ENCODE measurements at regions not wholly inside any gene's neighbourhood (a gene's known extent, or its start where the extent isn't known, plus 50 kb on each side); places are given as distances from the start of the nearest gene placed in this dataset.

DNA sequence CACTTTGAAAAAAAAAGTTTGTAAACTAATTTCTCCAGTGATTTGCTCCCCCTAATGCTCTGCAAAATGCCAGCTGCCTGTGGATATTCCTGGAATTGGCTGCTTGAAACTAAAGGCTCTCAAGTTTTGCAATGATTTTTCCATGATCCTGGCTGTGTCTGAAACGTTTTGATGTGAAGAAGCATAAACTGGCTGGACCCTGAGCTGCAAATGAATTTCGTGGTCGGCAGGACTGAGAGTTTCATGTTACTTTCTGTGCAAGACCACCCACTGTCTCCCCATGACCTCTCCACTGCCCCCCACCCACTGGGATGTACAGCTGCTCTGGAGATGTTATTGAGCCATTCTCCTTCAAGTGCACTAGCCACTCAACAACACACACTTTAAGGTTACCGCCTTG, 171.3 kb upstream of the SSTR4 start:
- DNase-seq, result no peak

GRCh38 chr20:22866812-22867341, 168.2 kb upstream of the SSTR4 start:
- no peak for DNase-seq

- no peak for DNase-seq
Observed at GRCh38 chr20:22878166-22878565, 156.9 kb upstream of the SSTR4 start.

DNA sequence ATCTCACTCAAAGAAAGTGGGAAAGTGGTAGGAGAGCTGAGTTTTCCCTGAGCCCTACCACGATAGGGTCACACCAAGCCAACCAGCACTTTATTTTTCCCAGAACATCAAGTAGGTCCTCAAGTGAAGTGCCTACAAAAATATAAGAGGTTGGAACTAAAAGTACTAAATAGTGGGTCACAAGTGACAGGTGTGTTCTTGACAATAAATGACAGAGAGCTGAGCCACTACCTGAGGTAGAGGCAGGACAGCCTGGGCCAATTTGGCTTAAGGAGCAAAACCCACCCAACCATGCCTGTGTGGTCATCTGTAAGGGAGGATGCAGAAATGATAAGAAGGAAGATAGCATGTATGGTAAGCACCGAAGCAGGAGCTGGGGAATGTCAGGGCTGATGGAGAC, 154.8 kb upstream of the SSTR4 start:
- DNase-seq, result no peak

DNA sequence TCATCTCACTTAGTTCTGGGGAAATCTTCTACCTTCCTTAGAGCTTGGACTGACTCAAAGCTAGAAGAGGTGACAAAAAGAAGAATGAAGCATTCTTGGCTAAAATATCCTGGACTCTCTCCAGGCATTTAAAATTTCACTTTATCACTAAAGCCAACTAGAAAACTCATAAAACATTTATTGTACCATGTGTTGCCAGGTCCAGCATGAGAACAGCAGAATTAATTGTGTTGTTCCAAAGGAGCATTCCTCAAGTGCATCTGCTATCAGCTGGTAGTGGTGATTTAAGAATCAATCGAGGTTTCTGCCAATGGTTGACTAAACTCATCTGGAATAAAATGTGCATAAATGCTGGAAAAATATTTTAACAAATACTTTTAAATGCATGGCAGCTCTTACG, 147.3 kb upstream of the SSTR4 start:
- no peak for DNase-seq

- no peak for DNase-seq
Observed at GRCh38 chr20:22890594-22891300, 144.4 kb upstream of the SSTR4 start.

DNA sequence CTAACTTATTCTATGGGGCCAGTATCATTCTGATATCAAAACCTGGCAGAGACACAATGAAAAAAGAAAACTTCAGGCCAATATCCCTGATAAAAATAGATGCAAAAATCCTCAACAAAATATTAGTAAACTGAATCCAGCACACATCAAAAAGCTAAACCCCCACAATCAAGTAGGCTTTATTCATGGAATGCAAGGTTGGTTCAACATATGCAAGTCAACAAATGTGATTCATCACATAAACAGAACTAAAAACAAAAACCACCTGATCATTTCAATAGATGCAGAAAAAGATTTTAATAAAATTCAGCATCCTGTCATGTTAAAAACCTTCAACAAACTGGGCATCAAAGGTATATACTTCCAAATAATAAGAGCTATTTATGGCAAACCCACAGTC, 133.9 kb upstream of the SSTR4 start:
- no peak for DNase-seq

DNA sequence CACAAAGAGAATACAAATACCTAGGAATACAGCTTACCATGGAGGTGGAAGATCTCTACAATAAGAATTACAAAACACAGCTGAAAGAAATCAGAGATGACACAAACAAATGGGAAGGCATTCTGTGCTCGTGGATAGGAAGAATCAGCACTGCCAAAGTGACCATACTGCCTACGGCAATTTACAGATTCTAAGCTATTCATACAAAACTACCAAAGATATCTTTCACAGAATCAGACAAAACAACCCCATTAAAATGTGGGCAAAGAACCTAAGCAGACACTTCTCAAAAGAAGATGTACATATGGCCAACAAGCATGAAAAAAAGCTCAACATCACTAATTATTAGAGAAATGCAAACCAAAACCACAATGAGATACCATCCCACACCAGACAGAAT, 133.2 kb upstream of the SSTR4 start:
- no peak for DNase-seq

DNA sequence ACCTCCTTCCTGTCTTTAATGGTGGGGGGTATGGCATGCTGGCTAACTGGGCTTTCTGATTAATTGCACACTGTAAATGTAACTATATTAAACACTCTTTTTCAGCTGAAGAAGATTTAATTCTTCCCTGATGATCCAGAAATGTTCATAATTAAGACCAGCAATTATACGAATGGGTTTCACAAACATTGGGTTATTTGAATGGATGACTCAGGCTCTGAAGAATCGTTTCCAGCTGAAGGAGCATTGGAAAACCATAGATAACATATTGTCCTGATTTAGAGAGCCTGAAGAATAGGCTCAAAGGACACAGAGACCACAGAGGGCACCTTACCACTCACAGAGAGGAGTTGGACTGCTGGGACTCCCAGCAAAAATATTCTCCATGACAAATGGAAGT, 130.7 kb upstream of the SSTR4 start:
- no peak for DNase-seq

- no peak for DNase-seq
Observed at GRCh38 chr20:22904905-22905304, 130.2 kb upstream of the SSTR4 start.

DNA sequence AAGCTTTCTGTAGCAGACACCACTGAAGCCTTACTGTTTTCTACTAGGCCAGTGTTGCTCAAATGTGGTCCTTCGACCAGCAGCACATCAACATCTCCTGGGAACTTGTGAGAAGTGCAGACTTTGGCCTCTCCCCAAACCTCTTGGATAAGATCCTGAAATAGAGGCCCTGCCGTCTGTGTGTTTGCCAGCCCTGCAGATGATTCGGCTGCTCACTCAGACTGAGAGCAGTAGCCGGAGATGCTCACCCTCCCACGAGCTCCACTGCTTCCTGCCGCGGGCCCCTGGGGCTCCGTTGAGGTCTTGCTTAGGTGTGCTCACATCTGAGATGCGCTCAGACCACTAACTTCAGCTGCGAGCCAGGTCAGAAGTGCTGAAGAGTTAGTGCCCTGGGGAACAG, 129.5 kb upstream of the SSTR4 start:
- DNase-seq, result no peak

- no peak for DNase-seq
Observed at GRCh38 chr20:22908437-22908836, 126.7 kb upstream of the SSTR4 start.

DNA sequence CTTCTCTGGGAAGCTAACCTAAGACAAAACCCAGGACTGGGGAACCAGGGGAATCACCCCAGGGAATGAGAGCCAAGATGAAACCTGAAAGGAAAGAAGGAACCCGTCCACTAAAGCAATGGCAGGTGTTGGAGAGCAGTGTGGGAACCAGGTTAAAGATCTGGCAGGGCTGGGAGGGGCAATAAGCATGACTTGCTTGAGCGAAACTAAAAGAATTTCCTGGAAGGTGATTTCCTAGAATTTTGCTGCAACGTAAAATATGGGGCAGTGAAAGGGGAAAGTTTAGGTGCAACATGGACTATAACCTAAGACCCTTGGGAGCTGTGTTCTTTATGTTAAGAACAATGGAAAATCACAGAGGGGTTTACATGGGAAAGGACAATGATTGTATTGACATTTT, 126.2 kb upstream of the SSTR4 start:
- no peak for DNase-seq

DNA sequence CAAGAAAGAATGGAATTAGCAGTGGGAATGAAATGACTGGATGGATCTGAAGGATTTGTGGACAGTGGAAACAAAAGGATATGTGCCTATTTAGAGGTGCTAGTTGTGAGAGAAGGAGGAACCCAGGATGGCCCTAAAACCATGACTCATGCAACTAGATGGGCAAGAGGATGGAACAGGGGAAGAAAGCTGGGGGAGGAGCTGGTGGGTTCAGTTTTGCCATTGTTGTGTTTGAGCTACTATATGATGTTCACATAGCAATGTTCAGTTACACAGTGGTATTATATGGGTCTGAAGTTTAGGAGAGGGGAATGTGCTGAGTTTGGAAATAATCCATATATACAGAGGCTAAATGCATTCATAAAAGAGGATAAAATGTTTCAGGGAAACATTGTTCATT, 125.7 kb upstream of the SSTR4 start:
- no peak for DNase-seq

- DNase-seq, result no peak
Observed at GRCh38 chr20:22910287-22910852, 124.7 kb upstream of the SSTR4 start.

DNA sequence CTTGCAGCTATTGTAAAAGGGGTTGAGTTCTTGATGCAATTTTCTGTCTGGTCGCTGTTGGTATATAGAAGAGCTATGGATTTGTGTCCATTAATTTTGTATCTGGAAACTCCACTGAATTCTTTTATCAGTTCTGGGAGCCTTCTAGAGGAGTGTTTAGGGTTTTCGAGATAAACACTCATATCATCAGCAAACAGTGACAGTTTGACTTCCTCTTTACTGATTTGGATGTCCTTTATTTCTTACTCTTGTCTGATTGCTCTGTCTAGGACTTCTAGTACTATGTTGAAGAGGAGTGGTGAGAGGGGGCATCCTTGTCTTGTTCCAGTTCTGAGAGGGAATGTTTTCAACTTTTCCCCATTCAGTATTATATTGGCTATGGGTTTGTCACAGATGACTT, 120.8 kb upstream of the SSTR4 start:
- no peak for DNase-seq

- DNase-seq, result no peak
Observed at GRCh38 chr20:22915512-22915911, 119.6 kb upstream of the SSTR4 start.

DNA sequence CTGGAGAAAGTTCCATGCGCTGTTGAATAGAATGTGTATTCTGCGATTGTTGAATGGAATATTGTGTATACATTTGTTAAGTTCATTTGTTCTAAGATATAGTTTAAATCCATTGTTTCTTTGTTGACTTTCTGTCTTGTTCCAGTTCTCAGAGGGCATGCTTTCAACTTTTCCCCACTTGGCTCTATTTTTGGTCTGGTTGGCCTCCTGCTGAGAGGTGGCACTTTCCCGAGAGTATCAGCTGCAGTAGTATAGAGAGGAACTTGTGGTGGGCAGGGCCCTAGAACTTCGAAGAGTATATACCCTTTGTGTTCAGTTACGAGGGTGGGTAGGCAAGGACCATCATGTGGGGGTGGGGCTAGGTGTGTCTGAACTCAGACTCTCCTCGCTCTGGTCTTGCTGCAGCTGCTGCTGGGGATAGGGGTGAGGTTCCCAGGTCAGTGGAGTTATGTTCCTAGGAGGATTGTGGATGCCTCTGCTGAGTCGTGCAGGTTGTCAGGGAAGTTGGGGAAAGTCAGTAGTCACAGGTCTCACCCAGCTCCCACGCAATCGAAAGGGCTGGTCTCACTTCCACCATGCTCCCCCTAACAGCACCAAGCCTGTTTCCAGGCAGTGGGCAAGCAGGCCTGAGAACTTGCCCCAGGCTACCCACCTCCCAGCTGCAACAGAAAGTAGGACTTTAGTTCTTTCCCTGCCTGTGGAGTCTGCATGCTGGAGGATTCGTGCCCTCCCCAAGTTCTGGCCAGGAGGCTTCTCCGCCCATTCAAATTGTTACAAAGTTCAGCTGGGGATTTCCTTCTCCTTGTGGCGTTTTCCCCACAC, 118.9 kb upstream of the SSTR4 start:
- DNase-seq, result no peak

GRCh38 chr20:22918286-22918983, 116.7 kb upstream of the SSTR4 start:
- DNase-seq, result no peak

DNA sequence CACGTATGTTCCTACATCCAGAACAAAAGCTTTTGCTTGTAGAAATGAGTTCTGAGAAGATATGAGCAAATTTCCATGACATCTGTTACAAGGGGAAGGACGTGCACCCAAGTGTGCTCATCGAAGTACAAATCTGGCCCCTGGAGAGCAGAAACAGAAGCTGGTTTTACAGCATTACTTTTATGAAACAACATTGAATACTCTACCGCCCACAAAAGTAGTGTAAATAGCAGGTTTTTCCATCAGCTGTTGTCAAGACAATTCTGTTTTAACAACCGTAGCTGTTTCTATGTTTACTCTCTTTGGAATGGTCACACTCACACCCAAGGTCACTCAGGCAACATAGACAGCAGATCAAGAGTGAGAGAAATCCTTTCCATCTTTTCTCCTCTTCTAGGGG, 114.2 kb upstream of the SSTR4 start:
- DNase-seq, result no peak

DNA sequence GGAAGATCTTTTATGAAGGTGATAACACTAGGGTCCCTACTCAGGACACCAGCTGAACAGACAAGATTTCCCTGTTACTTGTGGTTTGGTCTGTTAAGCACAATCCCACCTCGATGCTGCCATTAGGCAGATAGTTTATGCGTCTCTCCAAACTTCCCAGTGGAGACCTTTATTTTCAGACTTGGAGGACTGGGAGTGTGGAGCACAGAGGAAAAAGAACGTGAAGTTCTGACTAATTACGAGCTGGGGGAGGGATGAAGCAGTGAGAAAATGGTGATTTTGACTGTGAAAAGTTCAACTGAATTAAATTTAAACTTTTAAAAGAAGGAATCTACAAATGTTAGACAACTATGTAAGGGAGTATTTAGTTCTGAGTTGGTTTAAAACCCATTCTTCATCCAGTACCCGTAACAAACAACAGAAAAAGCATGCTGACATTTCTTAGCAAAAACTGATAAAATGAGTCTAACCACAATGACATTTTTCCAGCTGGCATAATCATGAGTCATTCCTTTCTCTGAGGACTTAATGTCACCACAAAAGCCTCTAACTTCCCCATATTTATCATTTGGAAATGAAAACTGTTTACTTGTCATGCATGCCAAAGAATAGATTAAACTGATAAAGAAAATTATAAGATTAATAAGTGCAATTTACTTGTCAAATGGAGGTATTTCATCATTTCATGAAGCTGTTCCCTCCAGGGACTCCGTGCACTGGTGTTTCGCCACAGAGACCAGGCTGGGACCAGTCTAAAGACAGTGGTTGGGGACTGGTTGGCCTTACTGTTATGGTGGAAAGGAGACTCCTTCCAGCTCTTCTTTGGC, 113.3 kb upstream of the SSTR4 start:
- DNase-seq, result no peak

DNA sequence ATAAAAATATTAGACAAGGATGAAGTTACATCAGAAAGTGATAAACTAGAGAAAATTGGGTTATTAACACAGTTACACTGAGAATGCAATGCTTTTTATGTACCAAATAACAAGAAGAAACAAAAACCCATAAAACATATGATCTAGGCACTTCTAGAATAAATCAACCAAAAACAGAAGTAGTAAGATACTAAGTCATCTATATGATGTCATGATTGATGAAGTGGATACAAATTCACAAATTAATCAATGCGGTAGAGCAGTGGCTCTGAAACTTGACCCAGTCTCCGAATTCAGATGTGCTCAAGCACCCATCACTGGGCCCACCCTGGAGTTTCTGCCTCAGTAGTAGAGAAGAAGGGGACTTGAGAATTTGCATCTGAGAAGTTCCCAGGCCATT, 112.1 kb upstream of the SSTR4 start:
- no peak for DNase-seq
